IMR-90 (cell line): ENCODE measurements at regions not wholly inside any gene's neighbourhood (a gene's known extent, or its start where the extent isn't known, plus 50 kb on each side); places are given as distances from the start of the nearest gene placed in this dataset.

Experiments used
- ATAC-seq: fragments of 200-7000 bp; cut with Tn5 transposase; 2 replicates; pipeline ENCODE4 v1.9.1; 2020; ENCODE audit warnings: low read depth, mild to moderate bottlenecking, moderate library complexity
- BruUV-seq: library from RNA; stranded (reverse); fragments of 400-500 nt; replicated peaks from 2 replicates; lab custom pipeline; 2021; lab: Mats Ljungman, UMichigan
- CTCF ChIA-PET: fragments of 300-600 bp; formaldehyde crosslinking; extraction: SDS; loops from one replicate; lab custom pipeline; 2021; ENCODE audit warnings: antibody characterized with exemption; lab: Yijun Ruan, JAX
- POLR2A ChIA-PET: fragments of 300-600 bp; sonication (Branson Sonifier 250); formaldehyde crosslinking; loops from one replicate; lab custom pipeline; 2022; ENCODE audit warnings: antibody characterized with exemption; ENCODE audit not compliant: unreplicated experiment; lab: Charles Lee
- DNase-seq: peaks from one replicate; pipeline ENCODE4 v3.0.0; 2013
- H2AFZ ChIP-seq: replicated peaks from 2 replicates; pipeline ENCODE3; 2013; ENCODE audit warnings: low read length, mild to moderate bottlenecking; ENCODE audit not compliant: poor library complexity
- H2AK5ac ChIP-seq: 2 replicates; pipeline ENCODE4 v1.6.1; 2013; ENCODE audit warnings: low read depth, low read length, inconsistent platforms
- H2AK9ac ChIP-seq: replicated peaks from 2 replicates; pipeline ENCODE3; 2013; ENCODE audit warnings: mild to moderate bottlenecking, low read depth, low read length, moderate library complexity; ENCODE audit not compliant: poor library complexity
- H2BK120ac ChIP-seq: 2 replicates; pipeline ENCODE4 v1.6.1; 2013; ENCODE audit warnings: low read depth, low read length, inconsistent platforms
- H2BK15ac ChIP-seq: 3 replicates; pipeline ENCODE4 v1.6.1; 2013; ENCODE audit warnings: low read depth, low read length, inconsistent platforms
- H2BK20ac ChIP-seq: 2 replicates; pipeline ENCODE4 v1.6.1; 2013; ENCODE audit warnings: low read depth, mild to moderate bottlenecking, inconsistent platforms, low read length, moderate library complexity
- H2BK5ac ChIP-seq: 2 replicates; pipeline ENCODE4 v1.6.1; 2013; ENCODE audit warnings: mild to moderate bottlenecking, low read depth, low read length, inconsistent platforms; ENCODE audit not compliant: poor library complexity, severe bottlenecking
- H3K14ac ChIP-seq: replicated peaks from 2 replicates; pipeline ENCODE4 v1.6.1; 2013; ENCODE audit warnings: low read depth, low read length, inconsistent platforms
- H3K18ac ChIP-seq: 2 replicates; pipeline ENCODE4 v1.6.1; 2013; ENCODE audit warnings: low read depth, low read length, control low read depth
- H3K23ac ChIP-seq: 2 replicates; pipeline ENCODE4 v1.6.1; 2013; ENCODE audit warnings: low read depth, low read length, inconsistent platforms
- H3K27ac ChIP-seq: 2 replicates; pipeline ENCODE4 v1.5.1; 2013; ENCODE audit warnings: mild to moderate bottlenecking, control low read depth, low read length; ENCODE audit not compliant: insufficient read depth
- H3K27me3 ChIP-seq: 2 replicates; pipeline ENCODE4 v1.6.1; 2013; ENCODE audit warnings: low read length; ENCODE audit not compliant: control insufficient read depth, insufficient read depth
- H3K36me3 ChIP-seq: 2 replicates; pipeline ENCODE4 v1.6.1; 2013; ENCODE audit warnings: low read length, mixed read lengths; ENCODE audit not compliant: control insufficient read depth, insufficient read depth
- H3K4ac ChIP-seq: 2 replicates; pipeline ENCODE4 v1.6.1; 2013; ENCODE audit warnings: low read depth, low read length, inconsistent platforms
- H3K4me1 ChIP-seq: 2 replicates; pipeline ENCODE4 v1.6.1; 2013; ENCODE audit warnings: low read length, mixed read lengths; ENCODE audit not compliant: control insufficient read depth, insufficient read depth
- H3K4me2 ChIP-seq: 2 replicates; pipeline ENCODE4 v1.6.1; 2013; ENCODE audit warnings: low read depth, mild to moderate bottlenecking, control low read depth, low read length, moderate library complexity
- H3K4me3 ChIP-seq: 2 replicates; pipeline ENCODE4 v1.5.1; 2013; ENCODE audit warnings: low read depth, mild to moderate bottlenecking, control low read depth, low read length, moderate library complexity; ENCODE audit not compliant: insufficient read depth
- H3K56ac ChIP-seq: 2 replicates; pipeline ENCODE4 v1.6.1; 2013; ENCODE audit warnings: low read length, inconsistent platforms; ENCODE audit not compliant: insufficient read depth; ENCODE audit errors: extremely low read depth
- H3K79me1 ChIP-seq, 2 experiments: 2 replicates each; pipeline ENCODE4 v1.6.1; 2013; ENCODE audit warnings: low read length in 2 of 2, inconsistent platforms in 1 of 2, low read depth in 1 of 2
- H3K9ac ChIP-seq: 2 replicates; pipeline ENCODE4 v1.6.1; 2013; ENCODE audit warnings: low read depth, low read length, control low read depth
- H3K9me1 ChIP-seq: 2 replicates; pipeline ENCODE4 v1.6.1; 2013; ENCODE audit warnings: low read length, inconsistent platforms; ENCODE audit not compliant: insufficient read depth
- H3K9me3 ChIP-seq: 2 replicates; pipeline ENCODE4 v1.6.1; 2013; ENCODE audit warnings: low read length; ENCODE audit not compliant: control insufficient read depth, insufficient read depth
- H4K20me1 ChIP-seq: 2 replicates; pipeline ENCODE4 v1.6.1; 2013; ENCODE audit warnings: low read length, inconsistent platforms; ENCODE audit not compliant: insufficient read depth
- H4K5ac ChIP-seq: 2 replicates; pipeline ENCODE4 v1.6.1; 2013; ENCODE audit warnings: mild to moderate bottlenecking, low read depth, low read length, control low read depth
- H4K8ac ChIP-seq, 2 experiments: 2 replicates each; pipeline ENCODE4 v1.6.1; 2013; ENCODE audit warnings: low read depth in 2 of 2, low read length in 2 of 2, control low read depth in 1 of 2, inconsistent platforms in 1 of 2
- H4K91ac ChIP-seq: 2 replicates; pipeline ENCODE4 v1.6.1; 2013; ENCODE audit warnings: low read depth, low read length, inconsistent platforms; ENCODE audit not compliant: insufficient read depth
- CEBPB ChIP-seq: IDR thresholded peaks from 2 replicates; pipeline ENCODE4 v1.6.1; 2012; ENCODE audit warnings: low read depth, low read length, improper control_type of control experiment
- SMC3 ChIP-seq: fragments of 150-350 bp; IDR thresholded peaks from 2 replicates; pipeline ENCODE4 v1.6.1; 2016; ENCODE audit warnings: low read depth, mild to moderate bottlenecking, antibody characterized with exemption, low read length, moderate library complexity
- WGBS, 2 experiments: methylation state at CpG; one replicate each; pipeline versions ENCODE4 v1.1.5 to v1.1.7; 2013; ENCODE audit warnings: missing lambda C conversion rate in 2 of 2; ENCODE audit not compliant: insufficient read length in 1 of 2; ENCODE audit errors: extremely low coverage in 2 of 2; 5-methylcytosine and 5-hydroxymethylcytosine counted together
- dilution Hi-C: fragments of 300-500 bp; cut with HindIII; formaldehyde crosslinking; loops from one replicate; pipeline ENCODE4 v1.14.3; 2018; ENCODE audit warnings: low sequenced_read_pairs; ENCODE audit not compliant: unreplicated experiment
- in situ Hi-C: fragments of 300-500 bp; cut with MboI; formaldehyde crosslinking; loops from 3 replicates; pipeline ENCODE4 v1.14.3; 2019; ENCODE audit warnings: low sequenced_read_pairs, inconsistent platforms, mixed read lengths
- intact Hi-C: fragments of 100-400 bp; cut with micrococcal nuclease; formaldehyde crosslinking; loops from 2 replicates; pipeline ENCODE4 v1.10.0; 2022

GRCh38 chr6:14765106-14765505 is 480.8 kb upstream of the JARID2 start:
- Histone ChIP-seq H4K8ac (no peak overlapping the region), H2BK15ac (0 out of 3 replicates have a peak overlapping the region, but pooled peaks have one; percentile 15), H2AFZ (no peak overlapping the region), H3K4me2 (no peak overlapping the region), H3K4ac (no peak overlapping the region), H2BK5ac (no peak overlapping the region), H4K91ac (peak overlapping the region; percentile 11; the same call in 1 of the 2 replicates), H3K4me1 (peaks cover 9% of the 10 kb centered on the region), H3K27ac (no peak overlapping the region), H3K36me3 (no peaks in the 10 kb centered on the region), H3K9ac (no peak overlapping the region), H3K27me3 (no peaks in the 10 kb centered on the region), H3K18ac (no peak overlapping the region), H3K9me1 (peaks cover 3% of the 10 kb centered on the region; the same call in 1 of the 2 replicates), H4K20me1 (no peaks in the 10 kb centered on the region), H3K4me3 (no peak overlapping the region), H3K14ac (no peak overlapping the region), H3K23ac (no peak overlapping the region), H3K56ac (no peak overlapping the region), H2BK20ac (peak overlapping the region; percentile 2; the same call in 1 of the 2 replicates), H2BK120ac (peak overlapping the region; percentile 17; the same call in 1 of the 2 replicates), H2AK5ac (peak overlapping the region; percentile 35; the same call in 1 of the 2 replicates), H3K9me3 (no peaks in the 10 kb centered on the region), H3K79me1 (no peaks in the 10 kb centered on the region), H4K5ac (no peak overlapping the region), H2AK9ac (no peak overlapping the region)
- DNase-seq (peak; percentile 44), ATAC-seq (0 out of 2 replicates have a peak, but pooled peaks have one; percentile 22)
- WGBS, 2 experiments, result no CpG with 5 or more reads among the region's 6 CpGs
- BruUV-seq, result no TSS peak
- ChIA-PET POLR2A (no interaction called here), CTCF (no interaction called here)
- in situ Hi-C loops, result no loop called here
- intact Hi-C loops, result no loop called here
- TF ChIP-seq CEBPB (peak; percentile 55), SMC3 (no peak)
- dilution Hi-C loops, result no loop called here
